GM18520 (cell line): ENCODE measurements at regions not wholly inside any gene's neighbourhood (a gene's known extent, or its start where the extent isn't known, plus 50 kb on each side); places are given as distances from the start of the nearest gene placed in this dataset.
"Not testable (repeated sequence)": the region's sequence is repeated elsewhere in the genome, so short reads cannot be mapped to it uniquely, and the experiment has no call there.

Experiments used
- ATAC-seq: cut with Tn5 transposase; IDR thresholded peaks from one replicate; pipeline ENCODE4 v1.9.1; 2021; ENCODE audit not compliant: unreplicated experiment

DNA sequence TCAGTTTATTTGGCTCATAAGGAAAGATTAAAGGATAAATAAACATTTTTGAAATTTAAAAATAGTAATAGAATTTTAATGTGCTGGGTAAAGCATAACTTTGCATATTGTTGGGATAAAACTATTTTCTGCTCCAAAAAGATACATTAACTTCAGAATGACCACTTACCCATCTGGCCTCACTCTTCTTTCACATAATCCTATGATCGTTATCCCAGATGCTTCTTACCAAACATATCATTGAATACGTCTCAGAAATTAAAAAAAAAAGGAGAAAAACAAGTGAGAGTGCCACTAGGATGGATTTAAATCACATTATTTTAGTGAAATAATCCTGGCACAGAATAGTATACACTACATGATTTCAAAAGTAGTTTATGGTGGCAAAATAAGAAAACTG lies 677.5 kb upstream of the ZWINT start:
- ATAC-seq = no peak

GRCh38 chr10:57035310-57035709 lies 674.3 kb upstream of the ZWINT start:
- no peak for ATAC-seq

DNA sequence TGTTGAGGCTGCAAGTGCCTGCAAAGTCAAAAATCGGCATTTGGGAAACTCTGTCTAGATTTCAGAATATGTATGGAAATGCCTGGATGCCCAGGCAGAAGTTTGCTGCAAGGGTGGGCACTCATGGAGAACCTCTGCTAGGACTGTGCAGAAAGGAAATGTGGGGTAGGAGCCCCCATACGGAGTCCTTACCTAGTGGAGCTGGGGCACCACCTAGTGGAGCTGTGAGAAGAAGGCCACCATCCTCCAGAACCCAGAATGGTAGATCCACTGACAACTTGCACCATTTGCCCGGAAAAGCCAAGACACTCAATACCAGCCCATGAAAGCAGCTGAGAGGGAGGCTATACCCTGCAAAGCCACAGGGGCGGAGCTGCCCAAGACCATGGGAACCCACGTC lies 671.2 kb upstream of the ZWINT start:
- ATAC-seq = not testable (repeated sequence)

GRCh38 chr10:57031346-57031745 lies 670.3 kb upstream of the ZWINT start:
- ATAC-seq = no peak

- no peak for ATAC-seq
These were observed 665.2 kb upstream of the ZWINT start for GRCh38 chr10:57026307-57026706.

DNA sequence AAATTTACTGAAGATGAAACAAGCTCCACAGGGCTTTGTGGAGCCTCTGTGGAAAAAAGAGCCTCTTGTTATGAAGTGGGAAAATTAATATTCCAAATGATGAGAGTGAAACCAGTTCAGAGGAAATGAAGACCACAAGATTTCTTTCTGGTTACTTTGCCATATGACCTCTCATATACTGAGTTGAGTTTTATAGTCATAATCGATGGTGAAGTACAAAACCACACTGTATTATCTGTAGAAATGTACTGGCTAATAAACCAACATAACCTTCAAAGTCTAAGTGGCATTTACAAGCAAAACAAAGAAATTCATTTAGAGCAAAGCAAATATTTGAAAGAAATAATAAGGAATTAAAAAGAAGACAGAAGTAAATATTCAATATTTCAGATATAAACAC lies 662.6 kb upstream of the ZWINT start:
- ATAC-seq = no peak

GRCh38 chr10:57018452-57018851 lies 657.4 kb upstream of the ZWINT start:
- no peak for ATAC-seq

DNA sequence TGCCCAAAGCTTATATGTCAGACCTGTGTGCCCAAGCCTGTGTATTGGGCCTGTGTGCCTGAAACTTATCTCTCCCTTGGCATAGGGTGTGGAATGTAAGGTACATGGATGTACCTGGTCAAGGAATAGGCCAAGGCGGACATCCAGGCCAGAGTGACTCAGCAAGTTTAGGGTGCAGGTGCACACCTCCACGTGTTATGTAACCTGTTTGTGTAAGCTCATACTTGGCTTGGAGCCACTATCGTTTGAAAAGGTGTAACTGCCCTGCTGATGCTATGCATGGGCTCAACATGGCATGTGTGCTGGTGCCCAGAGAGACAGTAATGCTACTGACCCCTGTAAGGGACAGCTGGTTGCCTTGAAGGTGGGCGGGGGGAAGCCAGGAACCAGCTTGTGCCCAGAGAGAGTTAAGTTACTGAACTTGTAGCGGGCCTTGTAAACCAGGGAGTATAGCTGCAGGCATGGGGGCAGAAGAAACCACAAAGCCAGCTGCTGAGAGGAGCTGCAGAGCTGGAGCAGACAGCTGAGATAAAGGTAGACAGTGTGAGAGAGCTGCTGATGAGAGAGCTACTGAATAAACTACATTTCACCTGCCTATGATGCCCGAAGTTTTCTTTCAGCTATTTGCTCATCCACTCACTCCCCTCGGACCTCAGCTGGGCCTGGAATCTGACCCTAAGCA lies 656.4 kb upstream of the ZWINT start:
- no peak for ATAC-seq

- no peak for ATAC-seq
These were observed 654.7 kb upstream of the ZWINT start for GRCh38 chr10:57015595-57016318.

DNA sequence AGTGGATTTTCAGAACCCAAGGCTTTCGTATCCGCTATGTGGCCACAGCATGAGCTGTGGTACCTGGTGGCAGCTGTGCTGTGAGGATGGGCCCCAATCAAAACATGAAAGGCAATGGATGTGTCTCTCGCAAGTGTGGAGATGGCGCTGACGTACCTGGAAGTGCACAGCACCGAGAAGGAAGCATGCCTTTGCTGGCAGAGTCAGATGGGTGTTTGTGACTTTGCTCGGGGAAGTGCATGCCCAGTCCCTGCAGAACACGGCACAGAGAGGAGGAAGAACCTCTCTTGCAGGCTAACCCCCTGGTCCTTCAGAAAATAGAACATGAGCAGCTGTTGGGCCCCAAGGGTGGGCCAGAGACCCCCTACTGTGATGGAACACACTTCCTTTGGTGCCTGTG lies 654.1 kb upstream of the ZWINT start:
- no peak for ATAC-seq

GRCh38 chr10:57014758-57015157 lies 653.7 kb upstream of the ZWINT start:
- no peak for ATAC-seq

DNA sequence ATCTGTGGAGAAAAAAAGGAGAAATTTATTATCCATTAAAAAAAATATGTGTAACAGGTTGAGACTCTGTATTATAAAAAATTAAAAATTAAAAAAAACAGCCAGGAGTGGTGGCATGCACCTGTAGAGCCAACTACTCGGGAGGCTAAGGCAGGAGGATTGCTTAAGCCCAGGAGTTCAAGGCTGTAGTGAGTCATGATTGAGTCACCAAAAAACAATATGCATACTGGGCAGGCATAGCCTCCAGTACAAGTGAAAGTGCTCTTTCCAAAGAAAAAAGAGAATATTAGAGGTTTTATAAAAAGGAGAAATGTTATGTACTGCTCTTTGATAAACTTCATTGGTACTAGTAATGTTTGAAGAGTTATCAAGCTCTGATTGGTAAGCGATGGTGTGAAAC lies 647.1 kb upstream of the ZWINT start:
- ATAC-seq = no peak

GRCh38 chr10:56991591-56992069 lies 630.6 kb upstream of the ZWINT start:
- ATAC-seq = no peak

DNA sequence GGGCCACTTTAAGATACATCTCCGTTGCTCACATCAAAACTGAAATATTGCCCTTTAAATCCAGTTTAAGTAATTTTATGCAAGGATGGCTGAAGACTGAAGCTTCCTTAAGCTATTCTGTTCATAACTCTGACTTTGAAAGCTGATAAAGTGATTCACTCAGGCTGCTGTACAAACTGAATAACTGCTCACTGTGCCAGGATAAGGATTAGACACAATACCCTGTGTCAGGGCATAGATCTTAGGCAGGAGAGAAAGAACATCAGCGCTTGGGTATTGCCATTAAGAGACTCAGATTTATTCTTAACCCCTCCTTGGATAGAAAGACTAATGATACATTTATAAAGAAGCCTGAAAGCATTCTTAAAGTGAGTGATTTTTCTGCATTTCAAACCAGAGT lies 614.5 kb upstream of the ZWINT start:
- ATAC-seq = no peak

- no peak for ATAC-seq
These were observed 612.7 kb upstream of the ZWINT start for GRCh38 chr10:56973766-56974165.

DNA sequence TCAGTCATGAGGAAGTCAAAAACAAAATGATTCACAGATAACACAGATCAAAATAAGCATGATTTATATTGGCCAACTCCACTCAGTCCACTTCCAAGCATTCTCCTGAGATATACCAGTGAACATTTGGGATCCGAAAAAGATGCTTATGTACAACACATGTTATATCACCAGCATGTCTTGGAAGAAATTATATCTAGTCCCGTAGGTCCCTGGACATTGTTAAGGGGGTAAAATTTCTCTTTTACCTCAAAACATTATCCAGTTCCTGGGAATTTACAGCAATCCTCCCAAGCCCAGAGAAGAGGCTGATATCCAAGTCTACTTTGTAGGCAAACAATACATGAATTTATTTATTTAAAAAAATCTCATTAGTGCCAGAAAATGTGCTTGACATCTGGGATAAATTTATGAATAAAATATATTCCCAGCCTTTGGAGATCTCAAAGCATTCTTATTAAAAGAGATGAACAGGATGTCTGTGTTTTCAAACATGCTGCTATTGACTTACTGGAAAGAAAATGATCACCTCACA lies 582.2 kb upstream of the ZWINT start:
- no peak for ATAC-seq

DNA sequence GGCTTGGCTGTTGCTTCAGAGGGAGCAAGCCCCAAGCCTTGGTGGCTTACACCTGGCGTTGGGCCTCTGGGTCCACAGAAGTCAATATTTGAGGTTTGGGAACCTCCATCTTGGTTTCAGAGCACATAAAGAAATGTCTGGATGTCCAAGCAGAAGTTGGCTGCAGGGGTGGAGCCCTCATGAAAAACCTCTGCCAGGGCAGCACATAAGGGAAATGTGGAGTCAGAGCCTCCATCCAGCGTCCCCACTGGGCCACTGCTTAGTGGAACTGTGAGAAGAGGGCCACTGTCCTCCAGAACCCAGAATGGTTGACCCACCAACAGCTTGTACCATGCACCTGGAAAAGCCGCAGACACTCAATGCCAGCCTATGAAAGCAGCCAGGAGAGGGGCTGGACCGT lies 573.5 kb upstream of the ZWINT start:
- ATAC-seq = no peak

GRCh38 chr10:56928714-56929113 lies 567.7 kb upstream of the ZWINT start:
- no peak for ATAC-seq

DNA sequence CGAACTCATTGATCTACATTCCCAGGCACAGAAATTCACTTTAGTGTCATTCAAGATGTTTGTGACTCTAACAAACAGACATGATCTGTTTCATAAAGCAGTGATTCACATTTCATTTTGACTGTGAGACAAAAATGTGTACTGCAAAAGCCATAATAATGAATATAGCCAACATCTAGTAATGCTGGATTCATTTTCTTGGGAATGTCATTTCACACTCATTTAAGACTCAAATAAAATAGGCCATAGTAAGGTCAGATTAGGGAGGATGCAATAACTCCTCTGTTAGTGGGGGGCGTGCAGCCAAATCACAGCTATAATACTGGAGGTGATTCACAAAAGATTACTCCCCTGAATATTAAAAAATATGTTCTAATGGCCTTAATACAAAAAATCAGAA lies 566.6 kb upstream of the ZWINT start:
- ATAC-seq = no peak

DNA sequence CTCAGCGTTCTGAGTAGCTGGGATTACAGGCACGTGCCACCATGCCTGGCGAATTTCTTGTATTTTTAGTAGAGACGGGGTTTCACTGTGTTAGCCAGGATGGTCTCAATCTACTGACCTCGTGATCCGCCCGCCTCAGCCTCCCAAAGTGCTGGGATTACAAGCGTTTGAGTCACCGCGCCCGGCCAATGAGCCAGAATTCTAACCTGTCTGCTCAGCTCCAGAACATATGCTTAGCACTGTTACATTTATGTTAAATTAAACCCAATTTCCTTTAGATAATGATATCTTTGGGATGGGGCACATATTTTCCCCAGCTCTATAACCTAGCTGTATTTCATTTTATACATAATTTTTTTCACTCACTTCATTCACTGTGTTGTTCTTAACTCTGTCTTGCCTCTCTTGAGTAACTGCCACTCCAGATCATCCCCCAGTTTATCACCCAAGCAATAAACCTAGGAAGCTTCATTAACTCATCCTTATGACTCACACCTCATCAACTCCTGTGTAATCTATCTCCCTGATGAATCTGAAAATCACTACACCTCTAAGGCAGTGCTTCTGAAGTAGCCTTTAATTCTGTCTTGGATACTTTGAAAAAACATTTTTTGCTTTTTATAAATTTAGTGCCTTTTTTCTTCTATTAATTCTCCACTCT lies 559.7 kb upstream of the ZWINT start:
- no peak for ATAC-seq

DNA sequence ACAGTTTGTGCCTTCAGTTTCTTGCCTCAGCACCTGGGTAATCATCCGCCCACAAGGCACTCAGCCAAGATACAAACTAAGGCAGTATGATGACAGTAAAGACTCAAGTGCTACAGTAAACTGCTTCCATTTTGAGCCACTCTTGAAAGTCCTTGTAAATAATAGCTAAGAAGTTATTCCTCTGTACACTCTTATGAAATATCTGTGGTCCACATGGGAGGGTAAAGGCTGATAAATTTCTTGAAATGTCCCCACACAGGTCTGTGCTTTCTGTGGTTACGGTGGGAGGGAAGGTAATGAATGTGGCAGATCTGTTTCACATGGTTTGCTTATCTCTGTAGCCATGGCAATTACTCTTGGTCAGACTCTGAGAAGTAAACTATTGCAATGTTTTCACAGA lies 551.0 kb upstream of the ZWINT start:
- ATAC-seq = no peak

GRCh38 chr10:56905051-56905450 lies 544.0 kb upstream of the ZWINT start:
- no peak for ATAC-seq
